ENCODE measurements at regions not wholly inside any gene's neighbourhood (a gene's known extent, or its start where the extent isn't known, plus 50 kb on each side); places are given as distances from the start of the nearest gene placed in this dataset.

GRCh38 chr2:187081461-187081860 is 232.5 kb upstream of the ZSWIM2 start:
- TF ChIP-seq TARDBP (IDR thresholded peaks at IDR 0.05) (no peak), SP1 (IDR thresholded peaks at IDR 0.05) (no peak), FOXA1 (IDR thresholded peaks at IDR 0.05) (no peak), CTBP1 (IDR thresholded peaks at IDR 0.05; ENCODE audit: borderline replicate concordance) (no peak), ZNF384 (IDR thresholded peaks at IDR 0.05) (no peak), FOXM1 (IDR thresholded peaks at IDR 0.05; ENCODE audit: borderline replicate concordance) (no peak), SUZ12 (IDR thresholded peaks at IDR 0.05) (no peak), NFRKB (IDR thresholded peaks at IDR 0.05) (no peak), BHLHE40 (IDR thresholded peaks at IDR 0.05; ENCODE audit: borderline replicate concordance) (no peak), ELF4 (IDR thresholded peaks at IDR 0.05) (no peak)
